ENCODE measurements at regions not wholly inside any gene's neighbourhood (a gene's known extent, or its start where the extent isn't known, plus 50 kb on each side); places are given as distances from the start of the nearest gene placed in this dataset.

- H3K36me3 ChIP-seq (replicated peaks in 1 of 2; ENCODE audit: control insufficient read depth in 1 of 2, insufficient read depth in 2 of 2, low read length in 2 of 2), result no peaks in the 10 kb centered on the region
- no peaks in the 10 kb centered on the region for H3K79me2 ChIP-seq (ENCODE audit: insufficient read depth, low read length)
- CTCF ChIA-PET (ENCODE audit: low intra/inter-chr PET ratio, low total read pairs), result no interaction called here
- POLR2A ChIA-PET, result no interaction called here
- no TSS peak for BruUV-seq (replicated peaks)
- TF ChIP-seq THAP11 (CRISPR knock-in tag; IDR thresholded peaks at IDR 0.05), result no peak
- no peak for TF ChIP-seq ZNF260 (CRISPR knock-in tag; IDR thresholded peaks at IDR 0.05; ENCODE audit: borderline replicate concordance, low read depth)
- TF ChIP-seq ZNF503 (CRISPR knock-in tag; IDR thresholded peaks at IDR 0.05), result no peak
- no peak for TF ChIP-seq MTA3 (CRISPR knock-in tag; IDR thresholded peaks at IDR 0.05)
- TF ChIP-seq TOPORS (CRISPR knock-in tag; IDR thresholded peaks at IDR 0.05), result no peak
- TF ChIP-seq LCORL (IDR thresholded peaks at IDR 0.05), result no peak
- no peak for TF ChIP-seq LCORL (CRISPR knock-in tag; IDR thresholded peaks at IDR 0.05)
- TF ChIP-seq HMG20A (CRISPR knock-in tag; IDR thresholded peaks at IDR 0.05; ENCODE audit: borderline replicate concordance), result no peak
- no peak for TF ChIP-seq ETV5 (CRISPR knock-in tag; IDR thresholded peaks at IDR 0.05; ENCODE audit: borderline replicate concordance)
- TF ChIP-seq ZFY (CRISPR knock-in tag; IDR thresholded peaks at IDR 0.05), result no peak
- ATAC-seq (no peak), FAIRE-seq (no peak), DNase-seq (ENCODE audit: low spot score) (no peak)
- no peaks in the 10 kb centered on the region for H3K27me3 ChIP-seq (ENCODE audit: control insufficient read depth in 1 of 2, insufficient read depth in 2 of 2, low read length in 2 of 2)
- intact Hi-C loops (cut with micrococcal nuclease; ENCODE audit: unreplicated experiment), result no loop called here
- H3K9me3 ChIP-seq (ENCODE audit: low read length), result no peaks in the 10 kb centered on the region
- no peak overlapping the region for H3K4me2 ChIP-seq (ENCODE audit: low read depth, low read length)
- 89% methylated on average over 1 of the region's 1 CpG for WGBS (ENCODE audit: low lambda C conversion rate)
- no peak overlapping the region for H3K27ac ChIP-seq (ENCODE audit: extremely low read length, insufficient read depth, low read length)
- H3K4me1 ChIP-seq (ENCODE audit: insufficient read depth, low read length), result no peaks in the 10 kb centered on the region
- H3K4me3 ChIP-seq (replicated peaks in 1 of 3; ENCODE audit: insufficient read depth in 1 of 3, low read depth in 2 of 3, low read length in 3 of 3), result no peak overlapping the region
- H3K9ac ChIP-seq (ENCODE audit: insufficient read depth, low read depth, low read length), result no peak overlapping the region
- H4K20me1 ChIP-seq (ENCODE audit: insufficient read depth, low read length), result no peaks in the 10 kb centered on the region
- in situ Hi-C loops (cut with HindIII; ENCODE audit: extremely low pct_ligation_motif_present, low pct_unique_long_range_greater_than_20kb), result no loop called here
- H2AFZ ChIP-seq (ENCODE audit: low read length), result no peak overlapping the region
Observed at GRCh38 chrX:96432647-96433046, 252.0 kb upstream of the DIAPH2 start.
